Central memory CD8-positive, alpha-beta T cell (primary cell): ENCODE measurements at regions not wholly inside any gene's neighbourhood (a gene's known extent, or its start where the extent isn't known, plus 50 kb on each side); places are given as distances from the start of the nearest gene placed in this dataset.

ENCODE experiments used
- ATAC-seq: fragments of 150-1000 bp; cut with Tn5 transposase; replicated peaks from 2 replicates; pipeline ENCODE4 v1.10.0; 2022; ENCODE audit warnings: mild to moderate bottlenecking, moderate FRiP score, moderate number of reproducible peaks; ENCODE audit not compliant: poor library complexity, severe bottlenecking; ENCODE audit errors: extremely low read depth
- DNase-seq, 2 donors: peaks; one replicate each; pipeline ENCODE4 v3.0.0; 2021; ENCODE audit warnings: low spot score in 2 of 2
- H3K27ac Mint-ChIP-seq: one replicate; pipeline ENCODE4 v1.8.0; 2022; ENCODE audit warnings: low read depth, mild to moderate bottlenecking, moderate library complexity, mixed read lengths
- H3K27me3 Mint-ChIP-seq: one replicate; pipeline ENCODE4 v1.8.0; 2022; ENCODE audit warnings: mixed read lengths
- H3K36me3 Mint-ChIP-seq: one replicate; pipeline ENCODE4 v1.8.0; 2022; ENCODE audit warnings: mild to moderate bottlenecking, moderate library complexity, mixed read lengths; ENCODE audit not compliant: insufficient read depth
- H3K4me1 Mint-ChIP-seq: one replicate; pipeline ENCODE4 v1.8.0; 2022; ENCODE audit warnings: mixed read lengths
- H3K4me3 Mint-ChIP-seq: one replicate; pipeline ENCODE4 v1.8.0; 2022; ENCODE audit warnings: mild to moderate bottlenecking, moderate library complexity, mixed read lengths
- H3K9me3 Mint-ChIP-seq: one replicate; pipeline ENCODE4 v1.8.0; 2022; ENCODE audit warnings: mixed read lengths

GRCh38 chr3:94544131-94544789, 481.4 kb downstream of the NSUN3 start:
- Mint-ChIP-seq H3K27ac (no peak overlapping the region), H3K4me1 (no peaks in the 10 kb centered on the region), H3K27me3 (no peaks in the 10 kb centered on the region), H3K4me3 (no peak overlapping the region), H3K9me3 (peaks cover 18% of the 10 kb centered on the region), H3K36me3 (no peaks in the 10 kb centered on the region)
- ATAC-seq = no peak
- no peak for DNase-seq

- Mint-ChIP-seq H3K9me3 (peaks cover 31% of the 10 kb centered on the region), H3K27ac (no peak overlapping the region), H3K4me1 (no peaks in the 10 kb centered on the region), H3K36me3 (no peaks in the 10 kb centered on the region), H3K4me3 (no peak overlapping the region), H3K27me3 (no peaks in the 10 kb centered on the region)
- no peak for ATAC-seq
- DNase-seq = no peak
These were observed 485.9 kb downstream of the NSUN3 start for GRCh38 chr3:94548581-94549316.

- H3K9me3 Mint-ChIP-seq = peaks cover 14% of the 10 kb centered on the region
- no peaks in the 10 kb centered on the region for H3K4me1 Mint-ChIP-seq
- no peak for DNase-seq
- no peaks in the 10 kb centered on the region for H3K36me3 Mint-ChIP-seq
- ATAC-seq = no peak
- H3K4me3 Mint-ChIP-seq = no peak overlapping the region
- H3K27me3 Mint-ChIP-seq = no peaks in the 10 kb centered on the region
- H3K27ac Mint-ChIP-seq = no peak overlapping the region
These were observed 498.2 kb downstream of the NSUN3 start for GRCh38 chr3:94561094-94561493.

GRCh38 chr3:94564247-94564646, 501.4 kb downstream of the NSUN3 start:
- H3K27ac Mint-ChIP-seq = no peak overlapping the region
- peaks cover 19% of the 10 kb centered on the region for H3K9me3 Mint-ChIP-seq
- no peak overlapping the region for H3K4me3 Mint-ChIP-seq
- ATAC-seq (no peak), DNase-seq (no peak)
- H3K36me3 Mint-ChIP-seq = no peaks in the 10 kb centered on the region
- H3K4me1 Mint-ChIP-seq = no peaks in the 10 kb centered on the region
- no peaks in the 10 kb centered on the region for H3K27me3 Mint-ChIP-seq

- Mint-ChIP-seq H3K36me3 (no peaks in the 10 kb centered on the region), H3K4me3 (no peak overlapping the region), H3K27me3 (no peaks in the 10 kb centered on the region), H3K9me3 (peaks cover 19% of the 10 kb centered on the region), H3K27ac (no peak overlapping the region), H3K4me1 (no peaks in the 10 kb centered on the region)
- no peak for DNase-seq
- no peak for ATAC-seq
These were observed 505.2 kb downstream of the NSUN3 start for GRCh38 chr3:94568041-94568440.

- ATAC-seq = no peak
- no peaks in the 10 kb centered on the region for H3K27me3 Mint-ChIP-seq
These were observed 510.5 kb downstream of the NSUN3 start for GRCh38 chr3:94573337-94573736.

GRCh38 chr3:94587291-94587690, 524.4 kb downstream of the NSUN3 start:
- Mint-ChIP-seq H3K27ac (no peak overlapping the region), H3K9me3 (peaks cover 31% of the 10 kb centered on the region)
- ATAC-seq = no peak

More at GRCh38 chr3:94573337-94573736, 510.5 kb downstream of the NSUN3 start:
- no peak overlapping the region for H3K4me3 Mint-ChIP-seq
- peaks cover 10% of the 10 kb centered on the region for H3K9me3 Mint-ChIP-seq
- peaks cover 1% of the 10 kb centered on the region for H3K36me3 Mint-ChIP-seq
- no peak for DNase-seq
- H3K4me1 Mint-ChIP-seq = no peaks in the 10 kb centered on the region
- H3K27ac Mint-ChIP-seq = no peak overlapping the region

GRCh38 chr3:94593526-94594150, 530.8 kb downstream of the NSUN3 start:
- H3K36me3 Mint-ChIP-seq = no peaks in the 10 kb centered on the region
- H3K27me3 Mint-ChIP-seq = no peaks in the 10 kb centered on the region
- ATAC-seq (no peak), DNase-seq (no peak)
- H3K4me3 Mint-ChIP-seq = no peak overlapping the region
- H3K4me1 Mint-ChIP-seq = no peaks in the 10 kb centered on the region
- H3K27ac Mint-ChIP-seq = no peak overlapping the region
- H3K9me3 Mint-ChIP-seq = peaks cover 22% of the 10 kb centered on the region

More at GRCh38 chr3:94587291-94587690, 524.4 kb downstream of the NSUN3 start:
- Mint-ChIP-seq H3K4me3 (no peak overlapping the region), H3K4me1 (no peaks in the 10 kb centered on the region), H3K36me3 (no peaks in the 10 kb centered on the region), H3K27me3 (no peaks in the 10 kb centered on the region)
- no peak for DNase-seq

GRCh38 chr3:94596141-94596540, 533.3 kb downstream of the NSUN3 start:
- H3K9me3 Mint-ChIP-seq = peaks cover 11% of the 10 kb centered on the region
- DNase-seq (no peak), ATAC-seq (no peak)
- H3K4me3 Mint-ChIP-seq = no peak overlapping the region
- no peaks in the 10 kb centered on the region for H3K27me3 Mint-ChIP-seq
- no peaks in the 10 kb centered on the region for H3K4me1 Mint-ChIP-seq
- no peak overlapping the region for H3K27ac Mint-ChIP-seq
- H3K36me3 Mint-ChIP-seq = no peaks in the 10 kb centered on the region

- H3K4me1 Mint-ChIP-seq = no peaks in the 10 kb centered on the region
- DNase-seq = no peak
- peaks cover 11% of the 10 kb centered on the region for H3K9me3 Mint-ChIP-seq
- no peak overlapping the region for H3K4me3 Mint-ChIP-seq
- no peaks in the 10 kb centered on the region for H3K27me3 Mint-ChIP-seq
- no peaks in the 10 kb centered on the region for H3K36me3 Mint-ChIP-seq
- no peak overlapping the region for H3K27ac Mint-ChIP-seq
- no peak for ATAC-seq
These were observed 534.2 kb downstream of the NSUN3 start for GRCh38 chr3:94596887-94597566.

- H3K27ac Mint-ChIP-seq = no peak overlapping the region
- no peaks in the 10 kb centered on the region for H3K4me1 Mint-ChIP-seq
- ATAC-seq (no peak), DNase-seq (no peak)
- no peaks in the 10 kb centered on the region for H3K27me3 Mint-ChIP-seq
- H3K9me3 Mint-ChIP-seq = peaks cover 5% of the 10 kb centered on the region
- no peak overlapping the region for H3K4me3 Mint-ChIP-seq
- H3K36me3 Mint-ChIP-seq = no peaks in the 10 kb centered on the region
These were observed 544.9 kb downstream of the NSUN3 start for GRCh38 chr3:94607778-94608177.

- no peaks in the 10 kb centered on the region for H3K27me3 Mint-ChIP-seq
- peaks cover 12% of the 10 kb centered on the region for H3K9me3 Mint-ChIP-seq
- no peaks in the 10 kb centered on the region for H3K4me1 Mint-ChIP-seq
- no peaks in the 10 kb centered on the region for H3K36me3 Mint-ChIP-seq
- ATAC-seq = no peak
- H3K27ac Mint-ChIP-seq = no peak overlapping the region
- no peak overlapping the region for H3K4me3 Mint-ChIP-seq
- no peak for DNase-seq
These were observed 547.0 kb downstream of the NSUN3 start for GRCh38 chr3:94609908-94610307.
